HepG2 (cell line): ENCODE measurements at regions not wholly inside any gene's neighbourhood (a gene's known extent, or its start where the extent isn't known, plus 50 kb on each side); places are given as distances from the start of the nearest gene placed in this dataset.

Experiments
- ATAC-seq: fragments of 200-7000 bp; cut with Tn5 transposase; 3 replicates; pipeline ENCODE4 v1.9.1; 2020; ENCODE audit warnings: mild to moderate bottlenecking, moderate library complexity
- BruUV-seq: library from RNA; stranded (reverse); fragments of 400-500 nt; replicated peaks from 2 replicates; lab custom pipeline; 2021; lab: Mats Ljungman, UMichigan
- CTCF ChIA-PET: fragments of 300-600 bp; formaldehyde crosslinking; extraction: SDS; loops from one replicate; lab custom pipeline; 2021; ENCODE audit warnings: low total read pairs, inconsistent platforms, low intra/inter-chr PET ratio; lab: Yijun Ruan, JAX
- POLR2A ChIA-PET: fragments of 350-600 bp; sonication (Branson Sonifier 250); formaldehyde crosslinking; loops from one replicate; lab custom pipeline; 2020; ENCODE audit warnings: antibody characterized with exemption, inconsistent platforms; lab: Yijun Ruan, JAX
- DNase-seq: peaks from one replicate; pipeline ENCODE4 v3.0.0-alpha.2; 2015; ENCODE audit warnings: low spot score
- FAIRE-seq: peaks from 3 replicates; lab custom pipeline; 2011; peaks lifted over from hg19 to GRCh38; lab: Jason Lieb, UNC
- H2AFZ ChIP-seq: one replicate; pipeline ENCODE4 v1.6.1; 2011; ENCODE audit warnings: low read length, inconsistent platforms
- H3K27ac ChIP-seq: fragments of 300-600 bp; 3 replicates; pipeline ENCODE4 v1.8.0; 2011; ENCODE audit warnings: mixed run types, mild to moderate bottlenecking, mixed read lengths, low read length, inconsistent platforms; ENCODE audit not compliant: insufficient read depth; ENCODE audit errors: extremely low read length
- H3K27me3 ChIP-seq, 2 experiments: fragments of 200-600 bp in 1 of 2; 2 replicates in 1 of 2; 3 replicates in 1 of 2; pipeline versions ENCODE4 v1.6.0 to v1.8.0; 2011; ENCODE audit warnings: low read length in 2 of 2, mild to moderate bottlenecking in 2 of 2, moderate library complexity in 2 of 2, inconsistent platforms in 1 of 2; ENCODE audit not compliant: insufficient read depth in 2 of 2, control insufficient read depth in 1 of 2
- H3K36me3 ChIP-seq, 2 experiments: fragments of 200-600 bp in 1 of 2; replicated peaks in 1 of 2; 2 replicates in 1 of 2; 3 replicates in 1 of 2; pipeline versions ENCODE4 v1.5.1 to v1.8.0; 2011; ENCODE audit warnings: low read length in 2 of 2, inconsistent platforms in 1 of 2; ENCODE audit not compliant: insufficient read depth in 2 of 2, control insufficient read depth in 1 of 2
- H3K4me1 ChIP-seq: 2 replicates; pipeline ENCODE4 v1.5.1; 2012; ENCODE audit warnings: low read length, inconsistent platforms; ENCODE audit not compliant: insufficient read depth
- H3K4me2 ChIP-seq: 2 replicates; pipeline ENCODE4 v1.6.0; 2011; ENCODE audit warnings: low read depth, low read length, inconsistent platforms
- H3K4me3 ChIP-seq, 3 experiments: fragments of 200-600 bp in 1 of 3; sonication (generic), shearing (Covaris generic) in 1 of 3; replicated peaks in 1 of 3; 2 replicates each; pipeline ENCODE4 v1.5.1; 2011 to 2016; ENCODE audit warnings: low read length in 3 of 3, inconsistent platforms in 2 of 3, low read depth in 2 of 3, mild to moderate bottlenecking in 2 of 3, control low read depth in 1 of 3, mixed read lengths in 1 of 3; ENCODE audit not compliant: insufficient read depth in 1 of 3
- H3K79me2 ChIP-seq: one replicate; pipeline ENCODE4 v1.6.1; 2011; ENCODE audit warnings: low read length, inconsistent platforms; ENCODE audit not compliant: insufficient read depth
- H3K9ac ChIP-seq: 2 replicates; pipeline ENCODE4 v1.6.0; 2011; ENCODE audit warnings: mild to moderate bottlenecking, low read depth, low read length, inconsistent platforms; ENCODE audit not compliant: insufficient read depth
- H3K9me3 ChIP-seq: 2 replicates; pipeline ENCODE4 v1.5.1; 2012; ENCODE audit warnings: mild to moderate bottlenecking, low read length
- H4K20me1 ChIP-seq: 2 replicates; pipeline ENCODE4 v1.6.0; 2011; ENCODE audit warnings: inconsistent platforms, mild to moderate bottlenecking, low read length, moderate library complexity; ENCODE audit not compliant: insufficient read depth
- CAMTA2 ChIP-seq: sonication (generic); formaldehyde crosslinking; IDR thresholded peaks from 2 replicates; pipeline ENCODE4 v1.4.0; 2020; ENCODE audit warnings: mild to moderate bottlenecking, missing genetic modification reagents, borderline replicate concordance
- EED ChIP-seq: sonication (generic); formaldehyde crosslinking; IDR thresholded peaks from 2 replicates; pipeline ENCODE4 v1.5.0; 2020; ENCODE audit warnings: mild to moderate bottlenecking, missing genetic modification reagents
- KDM2A ChIP-seq: sonication (generic); formaldehyde crosslinking; IDR thresholded peaks from 2 replicates; pipeline ENCODE4 v1.4.0; 2020; ENCODE audit warnings: low read depth, missing genetic modification reagents, borderline replicate concordance
- MEIS1 ChIP-seq: sonication (generic); formaldehyde crosslinking; IDR thresholded peaks from 2 replicates; pipeline ENCODE4 v1.9.0; 2021; ENCODE audit warnings: mild to moderate bottlenecking, missing genetic modification reagents, moderate library complexity, borderline replicate concordance
- SOX5 ChIP-seq: IDR thresholded peaks from 2 replicates; pipeline ENCODE4 v1.6.1; 2016; ENCODE audit warnings: borderline replicate concordance
- YEATS2 ChIP-seq: sonication (generic); formaldehyde crosslinking; IDR thresholded peaks from 2 replicates; pipeline ENCODE4 v1.4.0; 2020; ENCODE audit warnings: missing genetic modification reagents, borderline replicate concordance
- ZBTB8A ChIP-seq: sonication (generic); formaldehyde crosslinking; IDR thresholded peaks from 2 replicates; pipeline ENCODE4 v1.4.0; 2020; ENCODE audit warnings: mild to moderate bottlenecking, low read depth, missing genetic modification reagents, borderline replicate concordance
- ZNF629 ChIP-seq: sonication (generic); formaldehyde crosslinking; conservative IDR thresholded peaks from 2 replicates; pipeline ENCODE4 v1.5.0; 2020; ENCODE audit warnings: missing genetic modification reagents
- ZNF768 ChIP-seq: sonication (generic); formaldehyde crosslinking; IDR thresholded peaks from 2 replicates; pipeline ENCODE4 v1.4.0; 2020; ENCODE audit warnings: missing genetic modification reagents
- ZNF773 ChIP-seq: sonication (generic); formaldehyde crosslinking; IDR thresholded peaks from 2 replicates; pipeline ENCODE4 v1.4.0; 2020; ENCODE audit warnings: missing genetic modification reagents, borderline replicate concordance
- WGBS: methylation state at CpG from one replicate; pipeline ENCODE4 v1.1.6; 2017; ENCODE audit warnings: low lambda C conversion rate; 5-methylcytosine and 5-hydroxymethylcytosine counted together
- in situ Hi-C: cut with HindIII; loops from 2 replicates; pipeline ENCODE4 v1.10.0; 2017; ENCODE audit warnings: low pct_unique_long_range_greater_than_20kb; ENCODE audit not compliant: extremely low pct_ligation_motif_present
- intact Hi-C: fragments of 100-400 bp; cut with micrococcal nuclease; formaldehyde crosslinking; loops from one replicate; pipeline ENCODE4 v1.10.0; 2022; ENCODE audit not compliant: unreplicated experiment
- TF ChIP-seq, protein P1 (sequence below): IDR thresholded peaks from 2 replicates; pipeline ENCODE4 v1.6.1; 2012; ENCODE audit warnings: low read length, improper control_type of control experiment
- TF ChIP-seq, protein P2 (sequence below): sonication (generic); formaldehyde crosslinking; IDR thresholded peaks from 2 replicates; pipeline ENCODE4 v1.4.0; 2020; ENCODE audit warnings: low read depth, mild to moderate bottlenecking, missing genetic modification reagents
- TF ChIP-seq, protein P3 (sequence below): sonication (generic); formaldehyde crosslinking; conservative IDR thresholded peaks from 2 replicates; pipeline ENCODE4 v1.4.0; 2020; ENCODE audit warnings: missing genetic modification reagents

DNA sequence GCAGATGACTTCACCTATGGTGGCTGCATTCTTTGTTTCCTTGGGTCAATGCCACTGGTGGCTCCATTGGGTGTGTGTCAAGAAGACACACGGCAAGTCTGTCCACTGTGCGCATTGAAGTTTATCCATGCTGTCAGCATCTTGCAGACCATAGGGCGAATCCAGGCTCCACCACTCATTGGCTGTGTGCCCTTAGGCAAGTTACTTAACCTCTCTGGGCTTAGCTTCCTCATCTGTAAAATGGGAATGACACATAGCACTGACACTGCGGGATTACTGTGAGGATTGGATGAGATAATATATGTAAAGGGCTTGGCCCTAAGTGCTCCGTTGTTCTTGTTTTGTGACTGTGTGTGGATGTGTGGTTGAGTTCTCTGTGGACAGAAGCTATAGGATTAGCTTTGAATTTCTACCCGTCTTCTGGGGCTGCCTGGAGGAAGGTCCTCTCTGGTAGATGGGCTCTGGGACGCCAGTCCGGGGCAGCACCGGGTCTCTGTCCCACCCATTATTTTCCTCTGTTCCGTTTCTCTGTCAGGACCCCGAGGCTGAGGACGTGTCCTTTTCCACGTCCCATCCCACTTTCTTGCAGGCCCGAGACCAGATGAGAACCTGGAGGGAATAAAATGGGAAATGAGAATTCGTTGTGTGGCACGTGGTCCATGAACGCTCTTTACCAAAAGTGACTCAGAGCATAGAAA, 178.4 kb downstream of the IRF8 start:
- FAIRE-seq: no peak

DNA sequence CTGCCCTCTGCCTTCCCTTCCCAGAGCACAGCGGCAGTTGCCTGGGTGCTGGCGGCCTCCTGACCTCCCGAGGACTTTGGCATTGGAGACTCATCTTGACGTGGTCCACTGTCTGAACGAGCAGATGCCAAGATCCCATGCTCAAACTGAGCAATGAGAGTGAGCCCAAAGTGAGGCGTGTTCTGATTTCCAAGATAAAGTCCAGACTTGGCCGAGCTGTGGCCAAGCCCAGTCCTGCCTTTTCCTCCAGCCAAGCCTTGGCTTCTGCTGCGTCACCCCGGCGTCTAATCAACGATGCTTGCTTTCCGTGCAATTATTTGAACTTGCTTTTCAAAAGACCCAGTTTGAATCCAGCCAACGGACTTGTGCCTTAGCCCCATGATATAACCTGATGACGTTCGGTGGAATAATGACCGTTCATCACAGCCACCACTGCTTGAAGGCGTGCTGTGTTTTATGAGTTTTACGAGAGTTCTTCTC, 179.2 kb downstream of the IRF8 start:
- intact Hi-C loops: no loop called here
- no peak overlapping the region for H2AFZ ChIP-seq
- H3K4me1 ChIP-seq: peaks cover 8% of the 10 kb centered on the region; the same call in 1 of the 2 replicates
- CTCF ChIA-PET: no interaction called here
- 55% methylated on average over 14 of the region's 18 CpGs for WGBS
- no peaks in the 10 kb centered on the region for H4K20me1 ChIP-seq
- H3K4me2 ChIP-seq: no peak overlapping the region
- POLR2A ChIA-PET: no interaction called here
- no TSS peak for BruUV-seq
- in situ Hi-C loops: loop anchor here (10.0 kb wide), 1 partner anchor 227 kb away; no protein-coding TSS in a partner anchor
- peaks cover 0 to 7% of the 10 kb centered on the region in 2 experiments; a peak in 3 of 5 replicates for H3K27me3 ChIP-seq
- no peak overlapping the region for H3K4me3 ChIP-seq
- no peak overlapping the region for H3K27ac ChIP-seq
- no peaks in the 10 kb centered on the region for H3K9me3 ChIP-seq
- FAIRE-seq (no peak), DNase-seq (no peak), ATAC-seq (no peak)
- no peaks in the 10 kb centered on the region for H3K36me3 ChIP-seq
- no peaks in the 10 kb centered on the region for H3K79me2 ChIP-seq
- H3K9ac ChIP-seq: no peak overlapping the region
- no peak for TF ChIP-seq CAMTA2 (CRISPR knock-in tag)
- TF ChIP-seq SOX5 (CRISPR knock-in tag): no peak
- TF ChIP-seq, protein P1, sequence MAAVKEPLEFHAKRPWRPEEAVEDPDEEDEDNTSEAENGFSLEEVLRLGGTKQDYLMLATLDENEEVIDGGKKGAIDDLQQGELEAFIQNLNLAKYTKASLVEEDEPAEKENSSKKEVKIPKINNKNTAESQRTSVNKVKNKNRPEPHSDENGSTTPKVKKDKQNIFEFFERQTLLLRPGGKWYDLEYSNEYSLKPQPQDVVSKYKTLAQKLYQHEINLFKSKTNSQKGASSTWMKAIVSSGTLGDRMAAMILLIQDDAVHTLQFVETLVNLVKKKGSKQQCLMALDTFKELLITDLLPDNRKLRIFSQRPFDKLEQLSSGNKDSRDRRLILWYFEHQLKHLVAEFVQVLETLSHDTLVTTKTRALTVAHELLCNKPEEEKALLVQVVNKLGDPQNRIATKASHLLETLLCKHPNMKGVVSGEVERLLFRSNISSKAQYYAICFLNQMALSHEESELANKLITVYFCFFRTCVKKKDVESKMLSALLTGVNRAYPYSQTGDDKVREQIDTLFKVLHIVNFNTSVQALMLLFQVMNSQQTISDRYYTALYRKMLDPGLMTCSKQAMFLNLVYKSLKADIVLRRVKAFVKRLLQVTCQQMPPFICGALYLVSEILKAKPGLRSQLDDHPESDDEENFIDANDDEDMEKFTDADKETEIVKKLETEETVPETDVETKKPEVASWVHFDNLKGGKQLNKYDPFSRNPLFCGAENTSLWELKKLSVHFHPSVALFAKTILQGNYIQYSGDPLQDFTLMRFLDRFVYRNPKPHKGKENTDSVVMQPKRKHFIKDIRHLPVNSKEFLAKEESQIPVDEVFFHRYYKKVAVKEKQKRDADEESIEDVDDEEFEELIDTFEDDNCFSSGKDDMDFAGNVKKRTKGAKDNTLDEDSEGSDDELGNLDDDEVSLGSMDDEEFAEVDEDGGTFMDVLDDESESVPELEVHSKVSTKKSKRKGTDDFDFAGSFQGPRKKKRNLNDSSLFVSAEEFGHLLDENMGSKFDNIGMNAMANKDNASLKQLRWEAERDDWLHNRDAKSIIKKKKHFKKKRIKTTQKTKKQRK: no peak
- TF ChIP-seq, protein P2, sequence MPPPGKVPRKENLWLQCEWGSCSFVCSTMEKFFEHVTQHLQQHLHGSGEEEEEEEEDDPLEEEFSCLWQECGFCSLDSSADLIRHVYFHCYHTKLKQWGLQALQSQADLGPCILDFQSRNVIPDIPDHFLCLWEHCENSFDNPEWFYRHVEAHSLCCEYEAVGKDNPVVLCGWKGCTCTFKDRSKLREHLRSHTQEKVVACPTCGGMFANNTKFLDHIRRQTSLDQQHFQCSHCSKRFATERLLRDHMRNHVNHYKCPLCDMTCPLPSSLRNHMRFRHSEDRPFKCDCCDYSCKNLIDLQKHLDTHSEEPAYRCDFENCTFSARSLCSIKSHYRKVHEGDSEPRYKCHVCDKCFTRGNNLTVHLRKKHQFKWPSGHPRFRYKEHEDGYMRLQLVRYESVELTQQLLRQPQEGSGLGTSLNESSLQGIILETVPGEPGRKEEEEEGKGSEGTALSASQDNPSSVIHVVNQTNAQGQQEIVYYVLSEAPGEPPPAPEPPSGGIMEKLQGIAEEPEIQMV (CRISPR knock-in tag): no peak
- no peak for TF ChIP-seq EED
- TF ChIP-seq ZNF773 (CRISPR knock-in tag): no peak
- TF ChIP-seq, protein P3, sequence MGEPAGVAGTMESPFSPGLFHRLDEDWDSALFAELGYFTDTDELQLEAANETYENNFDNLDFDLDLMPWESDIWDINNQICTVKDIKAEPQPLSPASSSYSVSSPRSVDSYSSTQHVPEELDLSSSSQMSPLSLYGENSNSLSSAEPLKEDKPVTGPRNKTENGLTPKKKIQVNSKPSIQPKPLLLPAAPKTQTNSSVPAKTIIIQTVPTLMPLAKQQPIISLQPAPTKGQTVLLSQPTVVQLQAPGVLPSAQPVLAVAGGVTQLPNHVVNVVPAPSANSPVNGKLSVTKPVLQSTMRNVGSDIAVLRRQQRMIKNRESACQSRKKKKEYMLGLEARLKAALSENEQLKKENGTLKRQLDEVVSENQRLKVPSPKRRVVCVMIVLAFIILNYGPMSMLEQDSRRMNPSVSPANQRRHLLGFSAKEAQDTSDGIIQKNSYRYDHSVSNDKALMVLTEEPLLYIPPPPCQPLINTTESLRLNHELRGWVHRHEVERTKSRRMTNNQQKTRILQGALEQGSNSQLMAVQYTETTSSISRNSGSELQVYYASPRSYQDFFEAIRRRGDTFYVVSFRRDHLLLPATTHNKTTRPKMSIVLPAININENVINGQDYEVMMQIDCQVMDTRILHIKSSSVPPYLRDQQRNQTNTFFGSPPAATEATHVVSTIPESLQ (CRISPR knock-in tag): no peak

More for the DNA sequence above, 178.4 kb downstream of the IRF8 start:
- H3K9ac ChIP-seq: no peak overlapping the region
- no peak for ATAC-seq
- no peak overlapping the region for H2AFZ ChIP-seq
- no peak overlapping the region for H3K4me2 ChIP-seq
- H3K4me3 ChIP-seq: no peak overlapping the region
- no peaks in the 10 kb centered on the region for H3K9me3 ChIP-seq
- no peak for TF ChIP-seq ZBTB8A
- 0 out of 2 replicates have a peak, but pooled peaks have one; percentile 21 for TF ChIP-seq ZNF629 (CRISPR knock-in tag)
- TF ChIP-seq MEIS1 (CRISPR knock-in tag): no peak
- TF ChIP-seq KDM2A (CRISPR knock-in tag): no peak
- TF ChIP-seq ZNF768 (CRISPR knock-in tag): peak; percentile 91
- TF ChIP-seq YEATS2: no peak
- H3K27me3 ChIP-seq: peaks cover 0 to 7% of the 10 kb centered on the region in 2 experiments; a peak in 3 of 5 replicates
- DNase-seq: no peak
- POLR2A ChIA-PET: no interaction called here
- H3K4me1 ChIP-seq: peaks cover 8% of the 10 kb centered on the region; the same call in 1 of the 2 replicates
- no peaks in the 10 kb centered on the region for H3K36me3 ChIP-seq
- in situ Hi-C loops (loop anchor here (10.0 kb wide), 1 partner anchor 227 kb away; no protein-coding TSS in a partner anchor), intact Hi-C loops (no loop called here)
- 43% methylated on average over 17 of the region's 17 CpGs for WGBS
- BruUV-seq: no TSS peak
- CTCF ChIA-PET: no interaction called here
- H4K20me1 ChIP-seq: no peaks in the 10 kb centered on the region
- no peaks in the 10 kb centered on the region for H3K79me2 ChIP-seq
- no peak overlapping the region for H3K27ac ChIP-seq
